ENCODE measurements at regions not wholly inside any gene's neighbourhood (a gene's known extent, or its start where the extent isn't known, plus 50 kb on each side); places are given as distances from the start of the nearest gene placed in this dataset.

DNA sequence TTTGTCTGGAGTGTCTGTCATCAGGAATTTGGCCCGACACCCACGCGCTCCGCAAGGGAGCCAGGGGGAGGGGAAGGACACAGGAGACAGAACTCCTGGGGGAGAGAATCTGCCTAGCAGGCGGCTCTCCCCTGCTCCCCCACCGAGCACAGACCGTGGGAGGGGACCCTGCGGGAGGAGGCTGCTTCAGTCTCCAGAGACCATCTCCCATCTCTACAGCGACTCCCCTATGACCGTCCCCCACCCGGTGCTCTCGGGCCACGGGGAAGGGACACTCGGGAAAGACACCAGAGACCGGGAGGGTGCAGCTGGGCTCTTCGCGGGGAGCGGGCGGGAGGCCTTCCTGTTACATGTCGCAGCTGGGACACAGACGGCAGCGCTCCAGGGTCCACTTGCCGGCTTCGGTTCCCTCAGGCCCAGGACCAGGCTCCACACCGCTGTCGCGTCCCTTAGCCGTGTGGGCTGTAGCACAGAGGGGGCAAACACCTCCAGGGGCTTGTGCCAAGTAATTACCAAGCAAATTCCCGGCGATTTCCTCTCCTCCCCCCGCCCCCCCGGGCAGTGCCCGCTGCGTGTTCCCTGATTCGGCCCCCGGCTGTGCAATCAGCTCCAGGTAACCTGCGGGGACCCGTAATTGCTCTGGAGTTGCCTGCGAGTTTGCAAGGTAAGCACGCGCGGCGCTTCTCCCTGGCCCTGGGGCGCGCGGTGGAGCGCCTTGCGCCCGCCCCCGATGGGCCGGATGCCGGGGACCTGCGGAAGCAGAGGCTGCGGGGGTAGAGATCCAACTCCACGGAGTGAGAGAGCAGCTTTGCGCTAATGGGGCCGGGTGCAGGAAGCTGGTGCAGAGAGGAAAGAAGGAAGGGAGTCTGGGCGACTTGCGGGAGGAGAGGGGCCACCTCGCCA, 155.1 kb upstream of the CADM1 start:
- DNase-seq (no peak), ATAC-seq (no peak)
- Mint-ChIP-seq H3K4me3 (no peak overlapping the region), H3K36me3 (ENCODE audit: low read depth) (no peaks in the 10 kb centered on the region), H3K27ac (no peak overlapping the region), H3K4me1 (no peaks in the 10 kb centered on the region), H3K27me3 (peaks cover 15% of the 10 kb centered on the region)
- H3K9me3 ChIP-seq (ENCODE audit: control insufficient read depth, low read length, poor library complexity, severe bottlenecking): no peaks in the 10 kb centered on the region

DNA sequence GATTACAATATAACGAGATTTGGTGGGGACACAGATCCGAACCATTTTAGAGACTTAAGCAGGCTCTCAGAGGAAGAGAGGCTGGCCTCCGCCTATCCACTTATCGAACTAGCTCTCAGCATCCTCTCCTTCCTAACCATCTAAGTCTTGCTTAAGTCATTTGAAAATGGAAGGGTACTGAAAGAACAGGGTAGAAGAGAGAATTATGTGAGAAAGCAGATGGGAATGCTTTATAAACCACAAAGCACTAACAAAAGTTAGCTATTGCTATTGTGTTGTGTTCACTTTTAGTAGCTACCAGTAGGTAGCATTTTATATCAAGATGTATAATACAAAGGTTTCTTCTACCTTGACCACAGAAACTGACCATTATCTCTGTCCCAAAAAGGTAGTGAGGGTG, 153.4 kb upstream of the CADM1 start:
- H3K27ac Mint-ChIP-seq: no peak overlapping the region
- H3K4me1 Mint-ChIP-seq: no peaks in the 10 kb centered on the region
- H3K27me3 Mint-ChIP-seq: peaks cover 15% of the 10 kb centered on the region
- no peak overlapping the region for H3K4me3 Mint-ChIP-seq
- ATAC-seq: no peak
- H3K36me3 Mint-ChIP-seq (ENCODE audit: low read depth): no peaks in the 10 kb centered on the region
- no peak for DNase-seq
- no peaks in the 10 kb centered on the region for H3K9me3 ChIP-seq (ENCODE audit: control insufficient read depth, low read length, poor library complexity, severe bottlenecking)

DNA sequence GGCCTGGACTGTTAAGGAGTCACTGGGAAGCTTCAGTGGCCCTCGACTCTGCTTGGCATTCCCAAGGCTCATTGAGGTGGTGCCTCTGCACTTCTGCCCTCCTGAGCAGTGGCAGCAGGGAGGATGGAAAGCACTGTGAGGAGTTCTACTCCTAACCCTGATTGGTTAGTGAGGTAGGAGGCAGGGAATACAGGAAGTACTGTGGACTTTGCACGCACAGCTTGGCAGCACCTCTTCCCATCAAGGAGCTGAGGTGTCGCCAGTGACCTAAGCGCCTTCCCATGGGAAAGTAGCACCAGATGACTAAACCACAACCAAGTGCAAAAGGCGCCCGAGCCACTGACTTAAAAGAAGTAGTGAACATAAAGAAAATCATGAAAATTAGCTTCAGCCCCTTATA, 152.5 kb upstream of the CADM1 start:
- no peaks in the 10 kb centered on the region for H3K9me3 ChIP-seq (ENCODE audit: control insufficient read depth, low read length, poor library complexity, severe bottlenecking)
- Mint-ChIP-seq H3K4me3 (no peak overlapping the region), H3K4me1 (no peaks in the 10 kb centered on the region), H3K36me3 (ENCODE audit: low read depth) (no peaks in the 10 kb centered on the region), H3K27ac (no peak overlapping the region), H3K27me3 (peaks cover 21% of the 10 kb centered on the region)
- no peak for ATAC-seq
- no peak for DNase-seq

DNA sequence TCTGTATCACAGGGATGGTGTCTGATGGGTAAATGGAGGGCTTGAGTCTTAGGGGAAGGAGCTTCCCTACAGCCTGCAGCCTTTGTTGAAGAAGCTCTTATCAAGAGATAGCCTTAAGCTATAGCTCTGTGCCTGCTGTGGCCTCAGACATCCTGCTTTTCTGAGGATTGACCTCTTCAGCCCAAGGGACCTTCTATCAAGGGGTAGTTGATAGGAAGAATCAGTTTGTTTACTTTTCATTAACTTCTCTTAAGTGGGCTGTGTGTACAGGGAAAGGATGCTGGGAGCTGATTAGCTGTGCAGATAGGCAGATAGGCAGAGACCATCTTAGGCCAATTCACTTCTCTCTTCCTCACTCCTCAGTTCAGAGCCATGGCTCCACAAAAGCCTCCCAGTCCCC, 151.8 kb upstream of the CADM1 start:
- no peaks in the 10 kb centered on the region for H3K4me1 Mint-ChIP-seq
- no peaks in the 10 kb centered on the region for H3K9me3 ChIP-seq (ENCODE audit: control insufficient read depth, low read length, poor library complexity, severe bottlenecking)
- H3K36me3 Mint-ChIP-seq (ENCODE audit: low read depth): no peaks in the 10 kb centered on the region
- H3K27me3 Mint-ChIP-seq: peaks cover 21% of the 10 kb centered on the region
- no peak overlapping the region for H3K4me3 Mint-ChIP-seq
- no peak overlapping the region for H3K27ac Mint-ChIP-seq
- ATAC-seq (no peak), DNase-seq (no peak)

DNA sequence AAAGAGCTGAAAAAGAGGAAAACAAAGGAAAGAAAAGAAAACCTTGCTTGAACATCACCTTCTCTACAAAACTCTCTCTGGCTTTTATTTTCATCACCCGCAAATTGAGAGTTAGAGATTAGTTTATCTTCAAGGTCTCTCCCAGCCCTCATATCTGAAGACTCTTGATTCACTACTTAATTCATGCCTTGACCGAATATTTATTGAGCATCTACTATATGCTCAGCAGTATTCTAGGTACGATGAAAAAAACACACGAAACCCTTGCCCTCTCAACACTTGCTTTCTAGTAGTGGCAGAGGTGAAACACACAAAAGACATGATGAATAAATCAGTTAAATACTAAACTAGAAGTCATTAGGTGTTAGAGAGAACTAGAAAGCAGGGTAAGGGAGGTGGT, 150.6 kb upstream of the CADM1 start:
- H3K27ac Mint-ChIP-seq: no peak overlapping the region
- H3K9me3 ChIP-seq (ENCODE audit: control insufficient read depth, low read length, poor library complexity, severe bottlenecking): no peaks in the 10 kb centered on the region
- ATAC-seq (no peak), DNase-seq (no peak)
- H3K4me3 Mint-ChIP-seq: no peak overlapping the region
- H3K27me3 Mint-ChIP-seq: peaks cover 13% of the 10 kb centered on the region
- no peaks in the 10 kb centered on the region for H3K4me1 Mint-ChIP-seq
- no peaks in the 10 kb centered on the region for H3K36me3 Mint-ChIP-seq (ENCODE audit: low read depth)

DNA sequence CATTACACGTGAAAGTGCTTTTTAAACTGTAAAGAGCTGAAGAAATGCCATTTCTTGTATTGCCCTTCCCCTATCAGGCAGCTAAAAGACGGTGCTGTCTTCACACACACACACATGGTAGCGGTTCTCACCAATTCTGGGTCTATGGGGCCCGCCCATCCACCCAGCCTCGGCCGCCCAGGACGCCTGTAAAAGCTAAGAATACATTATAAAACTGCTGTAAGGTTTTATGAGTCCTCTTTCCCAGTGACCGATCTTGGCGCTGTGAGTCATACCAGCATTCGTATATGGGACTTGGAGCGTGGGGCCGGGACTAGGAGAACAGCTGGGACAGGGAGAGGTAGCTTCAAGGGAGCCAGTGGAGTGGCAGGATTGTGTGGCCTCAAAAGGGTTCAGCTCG, 149.7 kb upstream of the CADM1 start:
- H3K9me3 ChIP-seq (ENCODE audit: control insufficient read depth, low read length, poor library complexity, severe bottlenecking): no peaks in the 10 kb centered on the region
- no peak for DNase-seq
- H3K36me3 Mint-ChIP-seq (ENCODE audit: low read depth): no peaks in the 10 kb centered on the region
- no peaks in the 10 kb centered on the region for H3K4me1 Mint-ChIP-seq
- H3K4me3 Mint-ChIP-seq: no peak overlapping the region
- no peak overlapping the region for H3K27ac Mint-ChIP-seq
- peaks cover 11% of the 10 kb centered on the region for H3K27me3 Mint-ChIP-seq
- no peak for ATAC-seq

DNA sequence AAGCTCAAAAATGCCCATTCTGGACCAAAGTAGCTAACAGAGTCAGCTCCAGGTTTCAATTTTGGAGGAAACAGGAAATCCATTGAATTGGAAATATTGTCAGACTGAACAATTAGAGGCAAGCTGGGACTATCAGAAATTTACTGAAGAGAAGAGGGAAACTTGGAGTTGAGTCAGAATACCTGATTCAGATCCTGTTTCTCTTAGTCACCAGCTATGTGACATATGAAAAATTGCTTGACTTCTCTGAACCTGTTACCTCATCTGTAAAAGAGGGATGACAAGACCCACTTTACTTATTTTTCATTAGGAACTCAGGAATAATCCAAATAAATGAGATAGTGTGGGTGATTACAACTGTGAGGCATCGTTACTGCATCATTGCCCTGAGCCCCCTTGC, 148.9 kb upstream of the CADM1 start:
- ATAC-seq (no peak), DNase-seq (no peak)
- H3K27ac Mint-ChIP-seq: no peak overlapping the region
- no peaks in the 10 kb centered on the region for H3K9me3 ChIP-seq (ENCODE audit: control insufficient read depth, low read length, poor library complexity, severe bottlenecking)
- peaks cover 7% of the 10 kb centered on the region for H3K27me3 Mint-ChIP-seq
- H3K36me3 Mint-ChIP-seq (ENCODE audit: low read depth): no peaks in the 10 kb centered on the region
- no peaks in the 10 kb centered on the region for H3K4me1 Mint-ChIP-seq
- no peak overlapping the region for H3K4me3 Mint-ChIP-seq

DNA sequence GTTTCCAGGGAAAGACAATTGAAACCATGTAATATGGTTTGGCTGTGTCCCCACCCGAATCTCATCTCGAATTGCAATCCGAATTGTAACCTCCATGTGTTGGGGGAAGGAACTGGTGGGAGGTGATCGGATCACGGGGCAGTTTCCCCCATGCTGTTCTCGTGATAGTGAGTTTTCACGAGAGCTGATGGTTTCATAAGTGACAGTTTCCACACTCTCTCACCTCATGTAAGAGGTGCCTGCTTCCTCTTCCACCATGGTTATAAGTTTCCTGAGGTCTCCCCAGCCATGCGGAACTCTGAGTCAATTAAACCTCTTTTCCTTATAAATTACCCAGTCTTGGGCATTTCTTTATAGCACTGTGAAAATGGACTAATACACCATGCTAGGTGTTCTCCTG, 148.3 kb upstream of the CADM1 start:
- no peak for ATAC-seq
- no peak for DNase-seq
- no peaks in the 10 kb centered on the region for H3K9me3 ChIP-seq (ENCODE audit: control insufficient read depth, low read length, poor library complexity, severe bottlenecking)
- no peak overlapping the region for H3K4me3 Mint-ChIP-seq
- no peaks in the 10 kb centered on the region for H3K36me3 Mint-ChIP-seq (ENCODE audit: low read depth)
- H3K4me1 Mint-ChIP-seq: no peaks in the 10 kb centered on the region
- H3K27ac Mint-ChIP-seq: no peak overlapping the region
- H3K27me3 Mint-ChIP-seq: peaks cover 7% of the 10 kb centered on the region

DNA sequence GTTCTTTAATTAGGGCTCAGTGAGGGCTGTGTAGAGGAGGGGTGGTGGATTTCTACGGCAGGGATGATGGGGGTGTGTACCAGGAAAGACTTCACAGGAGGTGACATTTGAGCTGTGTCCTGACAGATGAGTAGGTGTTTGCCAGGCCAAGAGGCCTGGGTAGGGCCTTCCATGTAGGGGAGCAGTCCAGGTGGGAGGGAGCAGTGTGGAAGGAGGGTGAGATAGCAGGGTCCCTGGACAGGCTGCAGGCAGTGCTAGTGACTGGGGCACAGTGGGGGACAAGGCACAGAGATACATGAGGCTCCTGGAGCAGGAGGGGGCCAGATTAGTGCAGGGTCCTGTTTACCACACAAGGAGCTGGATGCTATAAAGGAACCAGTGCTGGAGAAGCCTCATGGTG, 147.9 kb upstream of the CADM1 start:
- H3K9me3 ChIP-seq (ENCODE audit: control insufficient read depth, low read length, poor library complexity, severe bottlenecking): no peaks in the 10 kb centered on the region
- Mint-ChIP-seq H3K4me1 (no peaks in the 10 kb centered on the region), H3K36me3 (ENCODE audit: low read depth) (no peaks in the 10 kb centered on the region), H3K4me3 (no peak overlapping the region), H3K27ac (no peak overlapping the region), H3K27me3 (peaks cover 7% of the 10 kb centered on the region)
- no peak for DNase-seq
- no peak for ATAC-seq

DNA sequence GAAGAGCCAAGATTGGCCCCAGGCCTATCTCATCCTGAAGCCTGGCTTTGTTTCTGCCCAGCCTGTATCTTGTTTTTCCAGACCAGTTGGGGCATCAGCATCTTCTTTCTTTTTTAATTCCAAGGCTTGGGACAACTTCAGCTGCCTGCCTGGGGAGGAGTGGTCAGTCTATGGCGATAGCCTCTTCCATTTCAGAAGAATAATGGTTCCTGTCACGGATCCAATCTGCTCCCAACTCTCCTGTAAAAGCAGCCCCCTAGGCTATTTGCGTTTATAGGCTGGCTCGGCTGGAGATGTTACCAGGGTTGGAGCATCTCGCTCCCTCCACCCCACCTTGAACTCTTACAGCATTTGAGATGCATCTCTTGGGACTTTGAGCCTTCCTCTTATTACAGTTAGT, 145.2 kb upstream of the CADM1 start:
- H3K9me3 ChIP-seq (ENCODE audit: control insufficient read depth, low read length, poor library complexity, severe bottlenecking): no peaks in the 10 kb centered on the region
- no peak for DNase-seq
- H3K4me1 Mint-ChIP-seq: no peaks in the 10 kb centered on the region
- no peak overlapping the region for H3K4me3 Mint-ChIP-seq
- no peak for ATAC-seq
- H3K27ac Mint-ChIP-seq: no peak overlapping the region
- H3K36me3 Mint-ChIP-seq (ENCODE audit: low read depth): no peaks in the 10 kb centered on the region
- peaks cover 16% of the 10 kb centered on the region for H3K27me3 Mint-ChIP-seq

DNA sequence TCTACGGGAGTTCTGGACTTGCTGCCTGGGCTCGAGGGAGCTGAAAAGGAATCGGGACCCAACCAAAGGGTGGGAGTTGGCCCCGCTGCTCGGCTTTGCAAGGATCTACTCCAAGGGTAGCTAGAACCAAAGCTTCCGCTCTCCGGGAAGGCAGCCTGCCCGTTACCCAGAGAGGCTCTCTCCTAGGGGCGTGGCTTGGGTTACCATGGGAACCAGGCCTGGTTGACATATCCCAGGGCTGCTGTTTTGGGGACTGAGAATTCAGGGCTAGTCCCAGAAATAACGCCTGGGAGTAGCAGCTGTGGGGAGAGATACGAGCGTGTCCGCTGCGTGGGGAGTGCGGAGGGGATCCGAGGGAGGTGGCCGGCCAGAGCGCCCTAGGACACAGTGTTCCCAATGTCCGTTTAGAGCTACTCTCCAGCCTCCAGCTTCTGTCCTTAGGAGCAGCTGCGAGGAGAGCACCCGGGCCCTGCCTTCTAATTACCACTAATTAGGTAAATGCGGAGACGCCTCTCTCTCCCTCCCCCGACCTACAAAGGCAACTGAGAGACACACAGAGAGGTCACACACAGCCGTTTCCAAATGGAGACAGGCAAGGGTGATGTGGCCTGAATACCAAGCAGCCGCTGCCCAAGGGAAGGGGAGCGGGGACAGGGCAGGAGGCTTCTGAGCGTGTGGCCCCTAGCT, 141.6 kb upstream of the CADM1 start:
- H3K9me3 ChIP-seq (ENCODE audit: control insufficient read depth, low read length, poor library complexity, severe bottlenecking): no peaks in the 10 kb centered on the region
- H3K4me1 Mint-ChIP-seq: no peaks in the 10 kb centered on the region
- H3K36me3 Mint-ChIP-seq (ENCODE audit: low read depth): no peaks in the 10 kb centered on the region
- H3K27ac Mint-ChIP-seq: no peak overlapping the region
- ATAC-seq (no peak), DNase-seq (no peak)
- peaks cover 20% of the 10 kb centered on the region for H3K27me3 Mint-ChIP-seq
- H3K4me3 Mint-ChIP-seq: no peak overlapping the region

DNA sequence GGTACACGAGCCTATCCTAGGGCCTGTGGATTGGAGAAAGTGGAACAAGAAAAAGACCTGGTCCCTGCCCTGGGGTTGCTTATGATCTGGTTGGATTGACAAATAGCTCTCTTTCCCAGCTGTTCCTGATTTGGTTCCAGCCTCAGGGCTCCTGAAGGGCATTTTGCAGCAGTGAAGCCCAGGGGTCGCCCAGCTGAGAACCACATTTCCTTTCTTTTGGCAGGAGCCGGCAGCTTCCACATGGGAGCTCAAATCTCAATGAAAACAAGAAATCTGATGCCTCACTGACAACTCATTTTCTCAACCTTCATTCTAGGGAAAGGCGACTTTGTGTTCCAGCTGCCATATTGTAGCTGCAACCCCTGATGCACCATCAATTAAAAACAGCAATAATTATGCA, 140.6 kb upstream of the CADM1 start:
- Mint-ChIP-seq H3K4me1 (no peaks in the 10 kb centered on the region), H3K4me3 (no peak overlapping the region), H3K27ac (no peak overlapping the region), H3K36me3 (ENCODE audit: low read depth) (no peaks in the 10 kb centered on the region), H3K27me3 (peaks cover 20% of the 10 kb centered on the region)
- no peak for DNase-seq
- ATAC-seq: no peak
- H3K9me3 ChIP-seq (ENCODE audit: control insufficient read depth, low read length, poor library complexity, severe bottlenecking): no peaks in the 10 kb centered on the region

DNA sequence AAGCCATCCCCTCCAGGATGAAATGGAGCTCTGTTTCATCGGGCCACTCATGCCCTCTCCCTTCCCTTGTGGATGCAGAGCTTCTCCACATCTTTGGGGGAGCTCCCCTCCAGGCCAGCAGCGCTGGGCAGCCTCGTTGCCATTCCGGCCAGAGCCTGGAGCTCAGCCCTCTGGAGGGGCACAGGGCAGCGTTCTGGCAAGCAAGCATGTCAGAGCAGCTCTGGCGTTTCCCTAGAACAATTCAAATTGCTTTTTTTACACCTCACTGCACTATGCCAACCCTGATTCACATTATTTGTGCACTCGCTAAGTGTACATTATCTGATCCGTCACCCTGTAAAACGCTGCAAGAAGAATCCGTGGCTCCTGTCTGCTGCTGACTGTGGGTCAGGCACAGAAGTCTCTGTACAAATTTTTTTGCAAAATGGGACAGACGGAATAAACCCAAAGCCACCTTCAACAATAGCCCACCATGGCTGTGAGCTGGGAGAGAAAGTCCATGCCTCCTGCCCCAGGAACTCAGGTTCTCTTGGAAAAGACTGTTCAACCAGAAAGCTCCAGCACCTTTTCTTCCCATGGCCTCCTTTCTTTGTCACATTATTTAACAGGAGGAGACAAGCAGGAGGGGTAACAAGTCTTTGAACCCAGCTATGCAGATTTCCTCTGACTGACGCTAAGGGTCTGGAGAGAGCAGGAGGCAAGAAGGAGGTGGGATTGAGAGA, 139.5 kb upstream of the CADM1 start:
- Mint-ChIP-seq H3K4me3 (no peak overlapping the region), H3K36me3 (ENCODE audit: low read depth) (no peaks in the 10 kb centered on the region), H3K27me3 (peaks cover 20% of the 10 kb centered on the region), H3K4me1 (no peaks in the 10 kb centered on the region), H3K27ac (no peak overlapping the region)
- no peaks in the 10 kb centered on the region for H3K9me3 ChIP-seq (ENCODE audit: control insufficient read depth, low read length, poor library complexity, severe bottlenecking)
- DNase-seq: no peak
- no peak for ATAC-seq

Measured in T-helper 17 cell (primary cell).